ENCODE measurements at regions not wholly inside any gene's neighbourhood (a gene's known extent, or its start where the extent isn't known, plus 50 kb on each side); places are given as distances from the start of the nearest gene placed in this dataset.

DNA sequence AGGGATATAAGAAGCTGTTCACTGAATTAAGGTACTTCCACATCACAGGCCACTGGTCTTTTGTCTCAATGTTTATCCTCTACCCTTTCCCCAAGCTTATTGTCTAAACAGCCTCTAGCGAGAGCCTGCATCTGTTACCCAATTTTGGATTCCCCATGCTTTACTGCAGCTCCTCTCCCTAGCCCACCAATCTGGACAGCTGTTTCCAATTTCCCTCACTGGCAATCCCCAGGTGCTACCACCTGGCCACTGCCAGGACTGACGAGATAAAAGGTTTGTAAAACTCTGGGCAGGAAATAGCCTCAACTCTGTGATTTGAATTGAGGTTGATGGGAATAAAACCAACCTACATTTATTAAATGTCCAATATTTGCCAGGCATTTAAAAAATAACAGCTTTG is 58.0 kb upstream of the TEX9 start:
- no peak for TF ChIP-seq POLR2A (IDR thresholded peaks at IDR 0.05; ENCODE audit: low read depth, low read length)
- TF ChIP-seq ELK1 (IDR thresholded peaks at IDR 0.05; ENCODE audit: borderline replicate concordance, low read depth, low read length), result no peak
